ENCODE measurements at regions not wholly inside any gene's neighbourhood (a gene's known extent, or its start where the extent isn't known, plus 50 kb on each side); places are given as distances from the start of the nearest gene placed in this dataset.
"Not testable (repeated sequence)": the region's sequence is repeated elsewhere in the genome, so short reads cannot be mapped to it uniquely, and the experiment has no call there.

DNA sequence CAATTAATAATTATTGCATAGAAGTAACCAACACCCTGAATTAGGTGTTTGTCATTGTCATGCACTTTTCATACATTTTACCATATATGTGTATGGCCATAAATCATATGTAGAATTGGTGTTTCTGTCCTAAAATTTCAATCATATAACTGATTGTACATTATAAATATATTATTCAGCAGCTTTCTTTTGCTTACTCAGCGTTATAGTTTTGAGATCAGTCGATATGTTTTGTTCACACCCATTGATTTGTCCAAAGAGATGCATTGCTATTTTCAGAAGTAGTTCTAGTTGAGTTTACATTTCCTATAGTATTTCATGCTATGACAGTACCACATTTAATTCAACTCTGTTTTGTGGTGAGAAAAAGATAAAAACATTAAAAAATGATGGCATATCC is 50.5 kb upstream of the PARP4 start:
- no peak for DNase-seq

DNA sequence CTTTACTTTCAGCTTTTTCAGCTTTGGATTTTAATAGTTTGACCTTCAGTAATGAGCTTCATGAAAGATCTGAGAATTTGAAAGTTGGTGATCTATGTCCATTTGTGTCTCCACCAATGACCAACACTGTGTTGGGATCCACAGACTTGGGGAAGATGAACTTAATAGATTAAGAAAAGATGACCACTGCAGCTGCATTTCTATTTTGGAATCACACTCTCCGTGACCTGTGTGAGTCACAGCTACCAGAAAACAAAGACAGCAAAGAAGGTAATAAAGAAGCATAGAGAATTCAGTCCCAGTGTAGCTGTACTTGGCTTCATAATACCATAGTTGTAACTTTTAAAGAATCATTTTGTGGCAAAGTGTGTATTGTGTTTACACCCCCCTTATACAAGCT is 51.4 kb upstream of the PARP4 start:
- DNase-seq: not testable (repeated sequence)

DNA sequence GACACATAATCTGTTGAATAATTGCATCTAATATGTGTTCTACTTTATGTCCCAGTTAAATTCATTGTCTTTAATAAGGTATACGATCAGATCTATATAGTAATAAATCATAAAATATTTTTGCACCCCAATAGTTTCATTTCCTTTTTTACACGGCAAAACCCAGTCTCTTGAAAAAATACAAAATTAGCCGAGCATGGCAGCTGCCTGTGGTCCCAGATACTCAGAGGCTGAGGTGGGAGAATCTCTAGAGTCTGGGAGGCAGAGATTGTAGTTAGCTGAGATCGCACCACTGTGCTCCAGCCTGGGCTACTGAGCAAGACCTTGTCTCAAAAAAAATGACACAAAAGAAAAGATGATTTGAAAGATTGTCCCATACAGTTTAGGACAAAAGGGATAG is 52.3 kb upstream of the PARP4 start:
- DNase-seq: no peak

GRCh38 chr13:24567593-24567992 is 55.0 kb upstream of the PARP4 start:
- not testable (repeated sequence) for DNase-seq

DNA sequence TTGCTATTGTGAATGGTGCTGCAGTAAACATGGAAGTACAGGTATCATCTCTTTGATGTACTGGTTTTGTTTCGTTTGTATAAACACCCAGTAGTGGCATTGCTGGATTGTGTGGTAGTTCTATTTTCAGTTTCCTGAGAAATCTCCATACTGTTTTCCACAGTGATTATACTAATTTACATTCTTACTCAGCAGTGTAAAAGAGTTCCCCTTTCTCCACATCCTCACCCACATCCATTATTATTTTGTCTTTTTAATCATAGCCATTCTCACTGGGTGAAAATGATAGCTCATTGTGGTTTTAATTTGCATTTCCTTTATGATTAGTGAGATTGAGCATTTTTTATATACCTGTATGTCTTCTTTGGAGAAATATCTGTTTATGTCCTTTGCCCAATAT is 62.3 kb upstream of the PARP4 start:
- DNase-seq: no peak

DNA sequence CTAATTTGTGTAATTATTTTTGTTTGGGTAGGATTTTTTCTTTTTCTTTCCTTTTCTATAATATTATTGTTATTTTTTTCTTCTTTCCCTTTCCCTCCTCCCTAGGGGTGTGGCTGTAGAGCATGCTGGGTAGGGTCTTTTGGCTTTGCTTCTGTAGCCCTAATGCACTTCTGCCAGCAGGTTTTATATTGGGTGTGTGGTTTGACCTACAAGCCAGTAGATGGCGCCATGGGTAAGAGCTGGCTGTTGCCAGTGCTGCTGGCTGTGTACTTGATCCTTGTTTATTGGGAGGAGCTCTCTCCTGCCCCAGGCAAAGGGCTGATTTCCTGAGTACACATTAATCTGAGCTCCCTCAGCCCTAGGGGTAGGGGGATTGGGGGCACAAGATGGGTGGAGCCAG is 67.7 kb upstream of the PARP4 start:
- DNase-seq: not testable (repeated sequence)

GRCh38 chr13:24581578-24581977 is 69.0 kb upstream of the PARP4 start:
- not testable (repeated sequence) for DNase-seq

- DNase-seq: not testable (repeated sequence)
Measured at GRCh38 chr13:24591697-24592096, 79.1 kb upstream of the PARP4 start.

DNA sequence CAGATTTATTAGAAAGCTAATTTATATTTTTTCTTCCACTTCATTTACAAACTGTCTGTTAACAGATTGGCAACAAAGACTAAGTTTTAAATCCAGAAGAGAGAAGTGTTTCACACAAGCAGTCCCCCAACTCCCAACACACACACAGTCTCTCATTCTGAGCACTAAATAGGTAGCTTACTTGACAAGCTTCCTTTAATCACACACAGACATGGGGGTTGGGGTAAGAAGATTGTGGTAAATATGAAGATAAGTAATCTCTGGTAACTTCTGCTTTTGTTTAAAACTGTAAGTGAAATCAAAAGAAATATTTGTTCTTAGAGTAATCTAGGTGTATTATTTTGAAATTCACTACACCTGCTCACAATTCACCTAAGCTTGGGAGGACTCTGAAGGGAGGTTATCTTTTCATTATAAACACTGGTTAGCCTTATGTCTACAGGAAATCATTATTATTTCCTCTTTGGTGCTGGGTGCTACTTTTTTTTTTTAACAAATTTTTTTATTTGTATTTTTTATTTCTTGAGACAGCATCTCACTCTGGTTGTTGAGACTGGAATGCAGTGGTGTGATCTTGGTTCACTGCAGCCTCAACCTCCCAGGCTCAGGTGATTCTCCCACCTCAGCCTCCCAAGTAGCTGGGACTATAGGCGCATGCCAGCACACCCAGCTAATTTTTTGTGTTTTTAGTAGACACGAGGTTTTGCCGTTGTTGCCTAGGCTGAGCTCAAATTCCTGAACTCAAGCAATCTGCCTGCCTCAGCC is 82.1 kb upstream of the ATP12A start:
- not testable (repeated sequence) for DNase-seq

DNA sequence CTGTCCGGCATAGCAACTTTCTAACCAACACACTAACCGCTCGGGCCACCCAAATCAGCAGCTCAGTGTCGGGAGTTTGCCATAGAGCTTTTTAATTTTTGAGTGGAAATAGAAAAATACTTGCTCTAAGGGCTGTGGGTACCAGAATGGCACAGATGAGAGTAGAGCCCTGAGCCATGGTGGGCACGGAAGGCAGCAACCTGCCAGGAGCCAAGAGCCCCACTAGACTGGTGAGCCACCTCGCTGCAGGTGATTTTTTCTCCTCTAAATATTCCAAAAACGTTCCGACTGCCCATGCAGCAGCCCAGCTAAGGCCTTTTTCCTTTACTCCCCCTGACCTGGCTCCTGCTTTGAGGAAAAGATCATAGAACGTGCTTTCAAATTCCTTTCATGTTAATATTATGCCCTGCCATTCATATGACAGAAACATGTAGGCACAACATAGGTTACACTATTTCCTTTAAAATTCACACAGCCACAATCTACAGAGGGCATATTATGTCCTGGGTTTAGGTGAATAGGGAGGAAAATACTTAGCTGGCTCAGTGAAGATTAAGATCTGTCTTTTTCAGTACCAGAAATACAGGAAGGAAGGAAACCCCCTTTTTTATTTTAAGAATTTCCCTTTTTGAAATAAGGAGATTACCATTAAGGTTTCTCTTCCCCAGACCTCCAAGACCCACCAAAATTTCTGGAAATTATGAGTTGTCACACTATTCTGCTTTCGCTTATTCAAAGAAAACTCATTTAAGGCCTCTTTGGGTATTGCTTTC is 81.0 kb upstream of the ATP12A start:
- DNase-seq: not testable (repeated sequence)

DNA sequence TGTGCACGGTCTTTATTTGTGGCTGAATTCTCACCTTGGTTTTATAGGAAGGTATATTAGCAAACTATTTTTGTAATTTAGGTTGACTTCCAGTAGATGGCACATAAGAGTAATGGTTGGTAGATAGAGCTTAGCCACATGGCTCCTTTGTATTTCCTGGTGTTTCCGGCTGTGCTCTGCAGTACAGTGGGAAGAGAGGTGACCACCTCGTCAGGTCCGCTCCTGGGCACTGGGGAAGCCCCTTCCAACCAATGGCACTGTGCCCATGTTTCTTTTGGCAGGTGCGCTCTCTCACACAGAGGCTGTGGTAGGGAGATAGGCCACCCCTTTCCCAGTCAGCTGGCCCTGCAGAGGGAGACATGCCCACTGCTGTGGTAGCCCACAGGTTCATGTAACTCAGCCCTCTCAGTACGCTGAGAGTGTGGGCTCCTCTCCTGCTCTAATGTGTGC is 74.3 kb upstream of the ATP12A start:
- DNase-seq: peak; percentile 15

- DNase-seq: no peak
Measured at GRCh38 chr13:24606486-24607170, 73.6 kb upstream of the ATP12A start.

DNA sequence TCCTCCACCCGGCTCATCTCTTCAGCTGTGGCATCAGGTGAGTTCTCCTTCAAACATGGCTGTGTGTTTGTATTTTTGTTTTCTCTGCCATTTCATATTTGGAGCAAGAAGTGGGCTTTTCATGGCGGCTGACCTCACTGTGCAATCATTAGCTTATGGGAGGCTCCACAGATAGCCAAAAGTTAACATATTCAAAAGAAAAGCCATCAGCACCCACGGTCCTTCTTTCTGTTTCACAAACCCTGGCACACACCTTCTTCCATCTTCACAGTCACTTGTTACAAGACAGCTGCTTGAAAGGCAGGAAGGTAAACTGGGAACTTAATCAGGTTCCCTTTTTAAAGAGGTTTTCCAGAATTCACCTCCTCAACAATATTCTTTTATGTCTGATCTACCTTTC is 69.3 kb upstream of the ATP12A start:
- no peak for DNase-seq

DNA sequence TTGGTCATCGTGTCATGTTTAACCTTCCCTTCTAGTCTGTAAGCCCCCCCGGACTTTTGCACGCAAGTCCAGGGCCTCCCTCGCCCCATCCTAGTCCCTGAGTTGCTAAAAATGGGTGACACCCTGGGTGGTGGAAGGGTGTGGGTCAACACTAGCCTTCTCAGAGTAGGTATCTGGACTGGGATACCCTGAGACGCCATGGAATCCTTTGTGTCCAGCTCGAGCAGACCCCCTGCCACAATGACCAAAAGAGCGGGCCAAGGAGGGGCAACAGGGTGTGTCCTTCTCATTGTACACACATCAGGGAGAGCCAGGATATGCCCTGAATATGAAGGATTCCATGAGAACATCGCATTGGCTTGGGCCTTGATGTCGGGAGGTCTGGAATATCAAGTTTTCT is 67.5 kb upstream of the ATP12A start:
- no peak for DNase-seq

GRCh38 chr13:24613128-24613527 is 67.1 kb upstream of the ATP12A start:
- DNase-seq: no peak

DNA sequence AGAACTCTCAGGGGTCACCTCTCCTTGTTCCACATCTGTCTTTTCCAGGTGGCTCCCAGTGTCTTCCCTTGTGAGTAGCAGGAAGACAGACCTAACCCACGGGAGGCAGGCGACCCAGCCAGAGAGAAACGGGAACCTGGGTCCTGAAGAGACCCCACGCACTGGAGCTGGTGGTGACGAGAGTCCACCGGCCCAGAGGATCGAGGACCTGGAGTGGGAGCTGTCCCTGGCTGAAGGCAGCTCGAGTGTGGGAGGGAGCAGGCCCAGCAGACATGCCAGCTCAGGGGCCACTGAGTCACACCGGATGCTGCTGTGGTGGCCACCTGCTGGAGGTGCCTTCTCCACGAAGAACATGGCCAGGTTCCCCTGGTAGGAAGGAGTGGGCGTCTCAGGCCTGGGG is 66.5 kb upstream of the ATP12A start:
- no peak for DNase-seq

DNA sequence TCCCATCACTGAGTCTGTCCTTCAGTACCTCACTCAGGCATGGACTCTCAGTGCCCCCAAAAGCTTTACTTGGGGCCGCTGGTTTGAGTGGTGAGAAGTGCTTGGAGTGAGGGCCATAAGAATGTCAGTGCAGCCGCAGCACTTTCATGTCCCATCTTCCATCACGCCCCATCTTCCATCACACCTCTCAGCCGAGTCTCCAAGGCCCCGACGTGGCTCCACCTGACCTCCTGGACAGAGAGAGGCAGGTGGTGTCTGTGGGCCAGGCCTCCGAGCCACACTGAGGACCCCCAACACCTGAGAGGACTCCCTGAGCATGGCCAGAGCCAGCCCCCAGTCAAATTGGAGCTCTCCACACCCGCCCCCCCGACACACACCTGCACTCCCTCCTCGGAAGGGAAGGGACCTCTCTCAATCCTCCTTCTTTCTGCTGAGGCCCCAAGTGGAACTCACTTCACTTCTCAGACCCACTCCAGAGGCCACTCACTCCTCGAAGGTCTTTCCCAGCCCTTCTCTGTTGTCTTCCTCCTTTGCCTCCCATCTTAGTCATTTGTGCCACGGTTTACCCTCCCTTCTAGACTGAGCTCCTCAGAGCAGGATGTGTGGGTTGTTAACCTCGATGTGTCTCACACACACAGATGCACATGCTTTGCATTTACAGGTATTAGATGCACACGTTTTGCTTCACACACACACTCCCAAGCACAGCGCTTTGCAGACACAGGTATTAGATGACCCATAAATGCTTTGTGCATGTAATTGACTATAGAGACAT is 65.7 kb upstream of the ATP12A start:
- DNase-seq: no peak

DNA sequence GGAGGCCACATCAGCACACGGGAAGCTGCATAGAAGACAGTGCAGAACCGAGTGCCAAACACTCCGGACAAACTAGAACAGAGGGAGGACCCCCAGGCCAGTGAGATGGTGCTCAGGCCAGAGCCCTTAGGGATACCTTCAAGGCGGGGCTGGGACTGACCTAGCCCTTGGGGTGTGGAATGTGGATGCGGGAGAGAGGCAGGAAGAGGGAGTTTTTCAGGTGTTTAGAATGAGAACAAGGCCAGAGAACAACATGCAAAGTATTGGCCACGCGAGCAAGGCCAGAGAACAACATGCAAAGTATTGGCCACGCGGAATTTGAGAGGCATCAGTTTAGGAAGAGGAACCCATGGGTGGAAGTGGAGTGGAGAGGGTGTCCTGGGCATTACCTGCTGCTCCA is 65.1 kb upstream of the ATP12A start:
- no peak for DNase-seq

- no peak for DNase-seq
Measured at GRCh38 chr13:24615911-24616472, 64.2 kb upstream of the ATP12A start.

- DNase-seq: no peak
Measured at GRCh38 chr13:24616514-24616913, 63.7 kb upstream of the ATP12A start.

DNA sequence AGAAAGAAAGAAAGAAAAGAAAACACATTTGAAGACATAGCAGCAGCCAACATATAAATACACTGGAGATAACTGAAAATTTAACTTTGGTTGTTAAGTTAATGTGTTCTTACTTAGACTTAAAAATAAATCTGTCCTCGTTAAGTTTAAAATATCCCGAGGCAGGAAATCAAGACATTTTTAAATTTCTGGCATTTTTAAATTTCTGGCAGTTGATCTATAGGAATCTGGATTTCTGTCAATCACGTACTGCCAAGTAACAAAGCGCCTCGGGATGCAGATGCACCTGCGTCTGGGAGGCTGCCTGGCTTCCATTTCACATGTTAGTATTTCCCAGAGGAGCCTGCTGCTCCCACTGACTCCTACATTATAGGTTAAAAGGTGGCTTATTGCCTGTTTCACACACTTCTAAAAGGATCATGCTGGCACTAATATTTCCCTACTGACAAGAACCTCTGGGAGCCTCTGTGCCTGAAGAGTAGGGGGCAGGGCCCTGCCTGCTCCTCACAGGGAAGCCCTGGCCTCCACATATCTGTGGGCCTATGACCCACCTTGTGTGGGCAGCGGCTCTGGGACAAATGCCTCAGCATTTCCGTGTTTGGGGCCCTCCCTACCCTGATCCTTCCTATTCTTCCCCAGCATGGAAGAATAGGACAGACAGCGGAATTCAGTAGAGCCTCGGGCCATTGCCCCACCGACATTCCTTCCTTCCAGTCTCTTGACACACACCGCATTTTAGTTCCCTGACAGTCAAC is 62.8 kb upstream of the ATP12A start:
- DNase-seq: no peak
